HL-60/S4 (cell line): ENCODE measurements at regions not wholly inside any gene's neighbourhood (a gene's known extent, or its start where the extent isn't known, plus 50 kb on each side); places are given as distances from the start of the nearest gene placed in this dataset.
"Not testable (repeated sequence)": the region's sequence is repeated elsewhere in the genome, so short reads cannot be mapped to it uniquely, and the experiment has no call there.

Experiments used
- in situ Hi-C: fragments of 300-500 bp; cut with MboI; formaldehyde crosslinking; loops from 2 replicates; pipeline ENCODE4 v1.14.3; 2022; ENCODE audit warnings: low sequenced_read_pairs

GRCh38 chr6:12348530-12349511 is 58.7 kb downstream of the EDN1 start:
- in situ Hi-C loops, result no loop called here

GRCh38 chr6:12350644-12351170 is 60.5 kb downstream of the EDN1 start:
- in situ Hi-C loops, result no loop called here

GRCh38 chr6:12351672-12352071 is 61.5 kb downstream of the EDN1 start:
- in situ Hi-C loops, result no loop called here

GRCh38 chr6:12353731-12354130 is 63.6 kb downstream of the EDN1 start:
- in situ Hi-C loops, result no loop called here

GRCh38 chr6:12354499-12354898 is 64.3 kb downstream of the EDN1 start:
- in situ Hi-C loops, result no loop called here

- in situ Hi-C loops, result no loop called here
These were observed 65.2 kb downstream of the EDN1 start for GRCh38 chr6:12355354-12355753.

GRCh38 chr6:12356431-12356830 is 66.3 kb downstream of the EDN1 start:
- in situ Hi-C loops, result no loop called here

- in situ Hi-C loops, result no loop called here
These were observed 67.1 kb downstream of the EDN1 start for GRCh38 chr6:12356983-12357972.

- in situ Hi-C loops, result no loop called here
These were observed 68.9 kb downstream of the EDN1 start for GRCh38 chr6:12359036-12359435.

GRCh38 chr6:12361042-12361765 is 71.0 kb downstream of the EDN1 start:
- in situ Hi-C loops, result no loop called here

GRCh38 chr6:12363277-12363650 is 73.1 kb downstream of the EDN1 start:
- in situ Hi-C loops, result not testable (repeated sequence)

GRCh38 chr6:12363651-12364381 is 73.7 kb downstream of the EDN1 start:
- in situ Hi-C loops, result no loop called here

GRCh38 chr6:12364621-12365020 is 74.5 kb downstream of the EDN1 start:
- in situ Hi-C loops, result no loop called here

GRCh38 chr6:12366731-12367130 is 76.6 kb downstream of the EDN1 start:
- in situ Hi-C loops, result no loop called here

- in situ Hi-C loops, result no loop called here
These were observed 77.3 kb downstream of the EDN1 start for GRCh38 chr6:12367412-12367811.

GRCh38 chr6:12369355-12369754 is 79.2 kb downstream of the EDN1 start:
- in situ Hi-C loops, result no loop called here

GRCh38 chr6:12369781-12370262 is 79.7 kb downstream of the EDN1 start:
- in situ Hi-C loops, result no loop called here

GRCh38 chr6:12371151-12371550 is 81.0 kb downstream of the EDN1 start:
- in situ Hi-C loops, result no loop called here

- in situ Hi-C loops, result no loop called here
These were observed 81.5 kb downstream of the EDN1 start for GRCh38 chr6:12371641-12372146.

- in situ Hi-C loops, result no loop called here
These were observed 89.0 kb downstream of the EDN1 start for GRCh38 chr6:12379181-12379580.
